Esophagus mucosa (tissue), 1 donor: ENCODE measurements at regions not wholly inside any gene's neighbourhood (a gene's known extent, or its start where the extent isn't known, plus 50 kb on each side); places are given as distances from the start of the nearest gene placed in this dataset.
A peak's percentile ranks its signal among the peaks of the same experiment; 100 is the strongest.

Experiments used
- ATAC-seq: fragments of 200-7000 bp; cut with Tn5 transposase; one replicate; pipeline ENCODE4 v1.9.1; 2020
- donor health status: DM: yes; HTN: yes; CAD: no.

DNA sequence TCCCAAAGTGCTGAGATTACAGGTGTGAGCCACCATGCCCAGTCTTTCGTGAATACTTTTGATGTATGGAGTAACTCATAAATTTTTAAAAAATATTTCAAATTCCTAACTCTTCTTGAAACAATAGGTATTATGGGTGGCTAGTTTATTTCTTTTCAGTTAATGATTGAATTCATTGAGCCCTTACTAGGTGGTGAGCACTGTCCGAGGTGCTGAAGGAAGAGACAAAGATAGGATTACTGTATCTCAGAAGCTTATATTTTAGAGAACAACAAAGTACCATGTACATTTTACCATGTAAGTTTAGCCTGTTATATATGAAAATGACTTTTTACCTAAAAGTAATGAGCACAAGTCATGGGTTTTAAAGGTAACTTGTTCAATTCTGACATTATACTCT is 418.3 kb downstream of the NPIPA7 start:
- no peak for ATAC-seq

DNA sequence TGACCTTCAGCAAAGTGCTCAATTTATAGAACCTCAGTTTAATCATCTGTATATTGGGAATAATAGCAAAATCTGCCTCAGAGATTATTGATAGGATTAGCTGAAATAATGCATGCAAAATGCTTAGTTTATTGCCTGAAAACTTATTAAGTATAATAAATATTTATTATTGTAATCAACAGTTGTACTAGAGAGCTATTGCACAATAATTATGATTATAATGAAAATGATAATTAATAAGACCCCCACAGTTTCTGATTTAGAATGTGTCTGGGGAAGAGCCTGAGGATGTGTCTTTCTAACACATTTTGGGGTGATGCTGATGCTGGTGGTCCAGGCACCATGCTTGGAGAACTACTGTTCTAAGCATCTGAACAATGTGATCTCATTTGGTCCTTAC is 419.6 kb downstream of the NPIPA7 start:
- ATAC-seq = no peak

DNA sequence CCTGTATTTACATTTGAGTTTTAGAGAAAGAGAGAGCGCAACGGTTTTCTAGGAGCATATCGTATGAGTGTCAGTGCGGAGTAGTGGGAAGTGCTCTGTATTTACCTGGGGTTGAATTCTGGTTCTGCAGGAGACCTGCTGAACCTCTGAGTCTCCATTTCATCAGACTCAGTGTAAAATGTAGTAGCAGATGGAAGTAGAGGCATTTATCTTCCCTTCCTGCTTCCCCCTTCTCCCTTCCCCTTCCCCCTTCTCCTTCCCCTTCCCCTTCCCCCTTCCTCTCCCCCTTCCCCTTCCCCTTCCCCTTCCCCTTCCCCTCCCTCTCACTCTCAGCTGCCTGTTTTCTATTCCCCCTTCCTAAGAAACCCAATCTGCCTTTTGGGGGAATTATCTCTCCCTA is 426.9 kb downstream of the NPIPA7 start:
- no peak for ATAC-seq

DNA sequence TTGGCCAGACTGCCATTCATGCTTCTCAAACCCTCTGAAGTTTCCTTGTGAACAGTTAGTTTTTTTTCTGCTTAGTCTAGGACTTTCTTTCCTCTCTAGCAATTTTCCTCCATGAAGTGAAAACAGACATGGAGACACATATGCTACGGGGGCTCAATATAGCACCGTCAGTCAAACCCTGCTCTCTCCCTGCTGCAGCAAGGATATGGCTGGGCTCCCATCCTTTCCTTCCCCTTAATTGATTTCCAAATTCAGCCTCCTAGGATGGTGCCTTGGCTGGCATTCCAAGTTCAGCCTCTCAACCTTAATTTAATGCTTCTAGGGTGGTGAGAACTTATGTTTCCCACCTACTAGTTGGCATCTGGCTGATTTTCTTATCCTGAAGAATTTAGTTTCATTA is 436.7 kb downstream of the NPIPA7 start:
- ATAC-seq = no peak

DNA sequence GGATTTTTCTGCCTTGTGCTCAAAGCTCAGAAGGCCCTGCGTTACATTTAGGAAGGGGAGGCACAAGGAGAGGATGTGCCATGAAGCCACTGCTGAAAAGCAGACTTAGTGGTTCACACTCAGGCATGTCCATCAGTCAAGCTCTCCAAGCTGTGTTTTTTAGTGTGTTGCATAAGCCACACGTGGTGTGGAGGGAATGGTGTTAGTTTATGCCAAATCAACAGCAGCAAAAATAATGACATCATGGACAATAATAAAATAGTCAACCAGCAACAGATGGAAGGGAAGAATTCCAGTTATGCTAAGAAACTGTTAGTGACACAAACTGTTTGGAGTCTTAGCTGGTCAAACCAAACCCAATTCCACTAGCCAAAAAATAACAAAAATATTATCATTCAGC is 438.3 kb downstream of the NPIPA7 start:
- ATAC-seq = no peak

DNA sequence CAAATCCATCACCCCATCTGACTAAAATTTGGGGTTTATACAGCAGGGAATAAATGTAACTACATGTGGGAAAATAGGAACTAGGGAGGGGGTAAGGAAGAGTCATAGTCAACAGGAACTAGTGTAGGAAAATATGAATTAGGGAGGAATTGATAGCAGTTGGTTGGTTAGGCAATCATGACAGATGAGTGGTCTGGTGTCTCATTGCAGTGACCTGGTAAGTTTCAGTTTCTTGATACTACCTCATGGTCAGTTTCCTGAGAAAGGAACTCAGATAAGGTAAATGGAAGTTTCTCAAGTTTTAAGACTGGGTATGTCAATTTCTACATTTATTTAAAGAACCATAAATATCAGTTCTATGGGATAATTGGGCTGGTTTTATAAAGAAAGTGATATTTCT is 442.3 kb downstream of the NPIPA7 start:
- no peak for ATAC-seq

DNA sequence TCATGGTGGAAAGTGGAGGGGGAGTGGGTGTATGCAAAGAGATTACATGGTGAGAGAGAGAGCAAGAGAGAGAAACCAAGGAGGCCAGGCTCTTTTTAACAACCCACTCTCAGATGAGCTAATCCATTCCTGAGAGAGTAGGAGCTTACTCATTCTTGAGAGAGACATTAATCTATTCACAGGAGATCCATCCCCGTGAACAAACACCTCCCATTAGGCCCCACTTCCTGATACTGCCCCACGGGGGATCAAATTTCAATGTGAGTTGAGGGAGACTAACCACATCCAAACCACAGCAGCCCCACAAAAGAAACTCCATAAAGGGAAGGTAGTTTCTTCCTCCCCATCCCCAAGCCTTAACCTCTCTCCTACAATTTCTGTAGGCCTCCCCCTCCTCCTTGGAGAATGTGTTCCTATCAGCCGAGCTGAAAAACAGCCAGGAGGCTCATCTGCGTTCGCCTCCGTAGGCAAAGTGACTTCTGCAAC is 450.0 kb downstream of the NPIPA7 start:
- no peak for ATAC-seq

DNA sequence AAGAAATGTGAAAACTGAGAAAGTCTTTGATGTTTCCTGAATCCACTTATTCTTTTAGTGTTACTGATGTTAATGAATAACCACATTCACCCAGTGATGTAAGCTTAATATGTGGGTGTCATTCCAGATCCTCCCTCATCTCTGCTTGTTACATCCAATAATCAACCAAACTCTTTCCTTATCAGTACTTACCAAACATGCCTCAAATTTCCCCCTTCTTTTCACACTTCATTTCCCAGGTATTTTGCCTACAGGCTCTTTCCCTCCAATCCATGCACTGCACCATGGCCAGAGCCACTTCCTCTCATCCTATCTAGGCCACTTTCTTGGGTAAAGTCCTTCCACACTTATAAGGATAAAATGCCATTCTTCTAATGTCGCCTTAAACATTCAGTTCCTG is 451.5 kb downstream of the NPIPA7 start:
- ATAC-seq = no peak

DNA sequence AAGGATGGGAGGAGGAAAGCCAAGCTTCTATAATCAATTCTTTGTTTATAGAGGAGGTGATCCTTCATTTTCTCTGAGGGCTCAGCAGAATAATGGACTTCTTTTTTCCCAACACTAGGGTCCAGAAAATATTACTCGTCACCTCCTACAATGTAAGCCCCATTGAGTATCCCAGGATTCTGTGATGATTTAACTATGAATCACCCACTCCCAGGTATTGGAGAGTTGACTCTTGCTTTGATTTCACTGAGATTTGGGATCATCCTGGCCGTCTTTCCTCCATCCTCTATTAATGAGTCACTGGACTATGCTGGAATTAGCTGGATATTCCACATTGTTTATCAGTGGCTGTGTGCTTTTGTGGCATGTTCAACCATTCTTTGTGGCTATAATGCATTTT is 452.0 kb downstream of the NPIPA7 start:
- no peak for ATAC-seq

DNA sequence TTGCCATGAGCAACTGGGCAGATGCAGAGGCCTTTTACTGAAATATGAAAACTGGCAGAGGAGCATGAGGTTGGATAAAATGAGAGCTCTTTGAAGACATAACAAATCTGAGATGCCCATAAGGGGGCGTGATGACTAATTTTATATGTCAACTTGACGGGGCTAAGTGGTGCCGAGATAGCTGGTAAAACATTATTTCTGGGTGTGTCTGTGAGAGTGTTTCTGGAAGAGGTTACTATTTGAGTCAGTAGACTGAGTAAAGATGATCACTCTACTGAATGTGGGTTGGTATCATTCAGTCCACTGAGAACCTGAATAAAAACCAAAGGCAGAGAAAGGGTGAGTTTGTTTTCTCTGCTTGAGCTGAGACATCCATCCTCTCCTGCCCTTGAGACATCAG is 454.2 kb downstream of the NPIPA7 start:
- no peak for ATAC-seq

DNA sequence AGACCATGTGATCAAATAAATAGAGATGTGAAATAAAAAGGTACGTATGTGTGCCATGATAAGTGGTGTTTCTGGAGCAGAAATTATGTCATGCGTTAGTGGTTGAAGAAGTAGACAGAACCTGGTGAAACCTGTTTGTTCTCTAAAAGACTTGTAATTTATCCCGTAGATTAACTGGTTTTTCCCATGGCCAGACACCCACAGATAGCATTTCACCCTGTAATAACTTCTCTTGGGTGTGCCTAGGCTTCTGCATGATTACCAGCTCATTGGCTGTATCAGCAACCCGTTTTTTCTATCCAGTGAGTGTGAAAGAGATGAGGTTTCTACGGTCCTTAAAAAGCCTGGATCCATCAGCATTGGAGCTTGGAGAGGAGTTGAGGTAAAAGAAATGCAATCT is 471.3 kb downstream of the NPIPA7 start:
- peak; percentile 93 for ATAC-seq

DNA sequence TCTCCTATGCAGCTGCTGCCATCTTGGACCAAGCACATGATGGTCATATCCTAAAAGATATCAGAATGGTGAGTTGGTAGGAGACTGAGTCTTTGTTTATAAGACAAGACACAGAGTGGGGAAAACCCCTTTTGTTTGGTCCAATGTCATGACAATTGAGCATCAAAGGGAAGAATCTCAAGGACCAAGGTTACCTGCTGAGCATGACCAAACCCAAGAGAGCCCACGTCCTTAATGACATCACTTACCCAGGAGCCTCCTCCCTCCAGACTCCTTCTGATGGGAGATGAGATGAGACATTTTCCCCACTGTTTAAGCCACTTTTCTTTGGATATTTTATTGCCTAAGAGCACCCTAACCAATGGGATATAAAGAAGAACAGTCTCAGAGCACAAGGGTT is 478.1 kb downstream of the NPIPA7 start:
- no peak for ATAC-seq

DNA sequence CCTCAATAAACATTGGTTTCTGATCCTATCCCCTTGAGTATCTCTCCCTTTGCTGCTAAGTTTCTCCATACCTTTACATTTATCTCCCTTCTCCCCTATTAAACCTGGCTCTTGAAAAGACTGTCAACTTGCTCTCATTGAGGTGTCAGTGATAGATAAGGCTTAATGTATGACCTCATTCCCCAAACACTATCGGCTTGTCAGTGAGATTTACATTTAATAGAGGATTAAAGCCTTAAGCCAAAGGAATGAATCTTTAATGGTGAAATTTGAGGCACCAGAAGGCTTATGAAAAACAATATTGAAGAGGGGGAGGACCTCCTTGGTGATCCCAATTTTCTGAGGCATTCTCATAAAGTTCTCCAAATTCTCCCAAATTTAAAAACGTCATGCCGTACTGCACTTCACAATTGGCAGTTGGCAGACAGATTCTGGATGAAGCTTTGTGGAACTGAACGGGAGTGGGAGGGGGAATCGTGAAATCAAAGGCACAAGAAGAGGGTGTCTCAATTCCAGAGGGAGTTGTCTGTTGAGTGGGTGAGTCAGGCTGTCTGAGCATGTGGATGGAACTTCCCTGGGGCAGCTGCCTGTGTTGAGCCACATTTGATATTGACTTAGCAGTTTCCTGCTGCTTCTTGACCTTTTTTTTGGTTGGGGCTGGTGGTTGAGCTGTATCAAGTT is 478.8 kb downstream of the NPIPA7 start:
- ATAC-seq = peak; percentile 90

DNA sequence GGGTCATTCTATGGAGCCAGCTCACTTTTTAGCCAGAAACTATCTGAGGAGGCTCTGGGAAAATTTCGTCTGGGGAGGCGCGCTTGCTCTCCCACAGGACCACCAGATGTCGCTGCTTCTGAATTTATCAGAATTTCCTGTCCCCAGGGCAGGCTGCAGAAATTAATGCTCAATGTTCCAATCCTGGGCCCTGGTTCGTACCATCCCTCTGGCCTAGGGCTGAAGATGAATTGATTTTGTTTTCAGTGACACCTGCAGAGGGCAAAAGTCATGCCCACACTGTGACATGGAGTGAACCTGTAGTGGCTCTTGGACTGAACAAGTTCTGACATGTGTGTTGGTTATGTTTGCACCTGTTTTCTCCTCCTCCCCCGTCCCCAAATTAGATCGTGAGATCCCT is 482.6 kb downstream of the NPIPA7 start:
- ATAC-seq = peak; percentile 19

DNA sequence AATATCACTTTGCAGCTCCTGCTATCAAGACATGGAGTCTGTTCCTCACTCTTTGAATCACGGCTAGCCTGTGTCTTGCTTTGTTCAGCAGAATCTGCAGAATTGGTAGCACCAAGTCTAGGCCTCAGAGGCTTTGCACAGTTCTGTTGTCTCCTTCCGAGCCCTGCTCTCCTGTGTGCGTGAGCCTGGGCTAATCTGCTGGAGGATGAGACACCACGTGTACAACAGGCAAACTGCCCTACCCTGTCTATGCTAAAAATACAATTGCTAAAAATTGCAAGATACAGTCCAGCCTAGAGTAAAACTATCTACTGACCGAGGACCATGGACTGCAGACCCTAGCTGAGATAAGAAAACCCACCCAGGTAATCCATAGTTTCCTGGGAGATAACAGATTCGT is 484.7 kb downstream of the NPIPA7 start:
- no peak for ATAC-seq

DNA sequence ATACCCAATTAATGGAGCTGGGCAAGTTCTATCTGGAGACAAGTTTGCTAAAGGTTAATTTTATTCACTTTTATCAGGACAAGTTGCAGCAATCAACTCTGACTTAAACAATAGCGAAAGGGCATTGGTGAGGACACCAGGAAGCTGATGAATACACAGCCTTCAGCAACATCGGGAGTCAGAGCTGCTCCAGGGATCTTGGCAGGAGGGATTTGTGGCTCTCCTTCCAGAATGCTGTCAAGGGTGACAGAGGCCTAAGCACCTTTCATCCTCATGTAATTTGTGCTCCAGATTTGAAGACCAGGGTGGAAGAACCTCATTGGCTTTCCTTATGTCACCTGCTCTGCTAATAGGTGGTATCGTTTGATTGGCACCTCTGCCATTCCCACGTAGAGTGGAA is 485.6 kb downstream of the NPIPA7 start:
- ATAC-seq = no peak

DNA sequence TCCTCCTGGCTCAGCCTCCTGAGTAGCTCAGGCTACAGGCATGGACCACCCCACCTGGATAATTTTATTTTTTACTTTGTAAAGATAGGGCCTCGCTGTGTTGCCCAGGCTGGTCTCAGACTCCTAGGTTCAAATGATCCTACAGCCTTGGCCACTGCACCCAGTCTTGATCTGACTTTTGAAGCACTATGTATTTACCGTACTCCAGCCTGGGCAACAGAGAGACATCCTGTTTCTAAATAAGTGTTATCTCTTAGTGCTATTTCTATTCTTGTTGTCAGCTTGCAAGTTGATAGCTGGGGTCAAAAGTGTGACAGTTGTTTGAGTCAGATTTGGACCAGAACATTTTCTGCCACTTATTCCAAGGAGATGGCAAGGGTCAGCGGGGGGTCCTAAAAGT is 486.4 kb downstream of the NPIPA7 start:
- ATAC-seq = no peak

DNA sequence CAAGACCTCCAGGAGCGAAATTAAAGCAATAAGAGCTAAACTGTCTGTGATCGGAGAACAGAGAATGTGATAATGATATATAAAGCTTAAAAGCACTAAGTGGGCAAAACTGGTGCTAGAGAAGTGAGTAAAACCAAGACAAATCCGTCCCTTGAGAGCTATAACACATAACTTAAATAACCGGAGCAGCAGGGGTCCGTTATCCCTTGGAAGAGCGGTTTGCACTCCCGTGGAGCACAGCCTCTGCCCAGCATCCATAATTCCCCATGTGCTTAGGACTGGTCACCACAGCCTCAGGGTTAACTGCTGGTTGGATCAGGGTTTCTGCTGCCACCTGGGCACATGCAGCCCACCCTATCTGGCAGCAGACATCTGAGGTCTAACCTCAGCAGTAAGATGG is 489.0 kb downstream of the NPIPA7 start:
- ATAC-seq = no peak

DNA sequence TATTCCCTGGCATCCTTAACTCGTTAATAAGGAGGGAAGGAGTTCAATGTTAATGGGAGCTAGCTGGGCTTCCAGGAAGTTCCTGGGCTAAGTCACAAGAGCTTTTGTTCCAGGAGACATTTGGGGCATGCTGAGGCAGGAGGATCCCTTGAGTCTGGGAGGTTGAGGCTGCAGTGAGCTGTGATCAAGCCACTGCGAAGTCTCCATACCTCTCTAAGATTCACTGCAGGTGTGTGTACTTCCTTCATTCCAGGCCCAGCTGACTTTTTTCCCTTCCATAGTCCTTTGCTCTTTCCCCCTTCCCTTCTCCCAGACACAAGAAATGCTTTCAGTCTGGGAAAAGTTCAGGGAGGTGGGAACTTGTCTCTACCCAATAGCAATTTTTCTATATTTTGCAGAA is 489.8 kb downstream of the NPIPA7 start:
- ATAC-seq = no peak

DNA sequence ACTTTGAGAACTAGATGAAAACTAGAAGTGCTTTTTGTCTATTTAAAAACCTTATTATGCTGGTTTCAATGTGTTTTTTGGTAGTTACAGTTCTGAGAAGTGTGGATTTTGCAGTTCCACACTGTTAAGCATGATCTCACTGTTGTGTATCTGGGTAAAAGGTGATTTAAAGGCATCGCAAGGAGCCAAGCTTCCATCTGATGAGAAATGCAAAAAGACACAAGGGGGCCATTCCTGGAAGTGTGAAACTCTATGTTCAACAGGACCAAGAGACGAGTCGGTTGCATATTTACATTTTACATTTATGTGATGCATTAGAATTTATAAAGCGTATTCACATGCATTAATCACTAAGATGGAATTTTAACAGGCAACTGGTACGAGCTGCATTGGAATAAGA is 490.8 kb downstream of the NPIPA7 start:
- no peak for ATAC-seq

DNA sequence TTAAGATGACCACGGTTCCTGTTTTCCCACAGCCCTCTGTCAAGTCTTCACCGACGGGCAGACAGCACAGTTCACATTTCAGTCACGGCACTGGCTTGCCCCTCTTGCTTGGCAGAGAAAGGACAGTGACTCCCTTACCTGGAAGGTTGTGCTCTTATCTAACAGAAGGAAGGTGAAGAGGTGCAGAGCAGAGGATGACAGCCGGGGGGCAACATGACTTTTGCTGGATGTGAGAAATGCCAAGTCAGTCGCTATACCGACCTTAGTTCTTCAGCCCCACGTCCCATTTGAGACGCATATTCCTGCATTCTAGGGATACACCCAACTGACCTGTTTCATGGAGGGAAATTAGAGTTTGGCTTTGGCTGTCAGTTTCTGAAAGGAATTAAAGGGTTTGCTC is 492.3 kb downstream of the NPIPA7 start:
- no peak for ATAC-seq

DNA sequence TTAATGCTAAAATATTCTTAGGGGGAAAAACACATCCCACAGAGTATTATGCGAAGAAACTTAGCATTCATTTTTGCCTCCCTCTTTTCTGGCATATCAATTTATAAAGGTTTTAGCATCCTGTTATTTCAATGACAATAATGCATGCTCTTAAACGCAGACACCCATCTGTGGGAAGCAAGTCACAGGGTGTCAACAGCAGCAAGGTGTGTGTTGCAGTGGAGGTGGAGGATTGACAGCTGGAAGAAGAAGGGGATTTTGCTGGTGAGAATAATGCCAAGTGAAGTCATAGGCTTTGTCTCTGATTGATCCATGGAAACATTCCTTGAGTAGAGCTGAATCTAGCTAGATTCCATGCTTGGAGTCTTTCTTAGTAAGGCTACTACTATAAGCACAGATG is 498.1 kb downstream of the NPIPA7 start:
- ATAC-seq = no peak

DNA sequence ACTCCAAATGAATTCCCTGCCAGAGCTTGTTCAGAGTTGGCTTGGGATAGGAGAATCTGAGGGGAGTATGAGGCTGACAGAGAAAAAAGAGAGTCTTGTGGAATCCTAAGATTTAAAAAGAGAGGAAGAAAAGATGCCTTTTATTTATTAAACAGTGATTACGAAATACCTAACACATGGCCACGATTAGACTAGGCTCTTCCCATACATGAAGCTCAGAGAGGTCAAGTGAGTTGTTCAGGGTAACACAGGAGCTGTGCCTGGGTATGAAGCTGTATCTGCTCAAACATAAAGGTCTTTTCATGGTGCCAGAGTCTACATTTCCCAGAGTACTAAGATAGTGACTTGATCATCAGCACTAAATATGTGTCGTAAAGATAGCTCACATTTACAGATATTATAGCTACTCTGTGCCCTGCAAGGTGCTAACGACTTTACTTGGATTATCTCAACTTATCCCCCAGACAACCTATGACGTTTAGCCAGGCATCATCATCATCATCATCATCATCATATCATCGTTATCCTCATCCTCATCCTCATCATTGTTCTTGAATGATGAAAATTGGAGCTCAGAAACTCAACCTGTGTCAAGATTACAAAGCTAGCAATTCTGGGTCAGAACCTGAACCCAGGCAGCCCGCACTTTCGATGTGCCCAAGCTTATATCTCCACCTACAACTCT is 500.8 kb downstream of the NPIPA7 start:
- no peak for ATAC-seq

DNA sequence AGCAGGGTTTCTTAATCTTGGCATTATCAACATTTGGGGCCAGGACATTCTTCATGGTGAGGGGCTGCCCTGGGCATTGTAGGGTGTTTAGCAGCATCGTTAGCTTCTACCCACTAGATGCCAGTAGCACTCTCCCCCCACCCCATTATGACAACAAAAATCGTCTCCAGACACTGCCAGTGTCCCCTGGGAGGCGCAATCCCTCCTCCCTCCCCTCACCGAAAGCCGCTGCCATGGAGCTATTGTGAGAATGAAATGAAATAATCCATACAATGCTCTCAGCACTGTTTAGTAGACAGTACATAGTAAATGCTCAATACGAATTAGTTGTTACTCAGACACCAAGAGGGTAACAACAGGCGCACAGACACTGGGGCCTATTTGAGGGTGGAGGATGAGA is 502.9 kb downstream of the NPIPA7 start:
- no peak for ATAC-seq

DNA sequence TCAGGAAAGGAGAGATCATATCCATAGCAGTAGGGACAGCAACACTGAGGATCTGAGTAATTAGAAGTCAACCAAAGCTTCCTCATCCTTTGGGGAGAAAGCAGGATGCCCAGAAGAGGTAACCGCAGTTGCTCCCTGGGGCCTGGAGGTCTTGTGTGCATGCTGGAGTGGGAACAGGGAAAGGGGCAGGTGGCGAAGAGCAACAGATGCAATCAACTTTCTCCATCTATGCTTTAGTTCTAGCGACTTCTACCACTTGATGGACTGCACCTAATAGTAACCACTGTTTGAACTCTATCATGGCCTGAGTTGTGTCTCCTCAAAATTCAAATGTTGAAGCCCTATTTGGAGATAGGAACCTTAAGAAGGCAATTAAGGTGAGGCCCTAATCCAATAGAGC is 503.8 kb downstream of the NPIPA7 start:
- ATAC-seq = no peak
